ENCODE measurements at regions not wholly inside any gene's neighbourhood (a gene's known extent, or its start where the extent isn't known, plus 50 kb on each side); places are given as distances from the start of the nearest gene placed in this dataset.

DNA sequence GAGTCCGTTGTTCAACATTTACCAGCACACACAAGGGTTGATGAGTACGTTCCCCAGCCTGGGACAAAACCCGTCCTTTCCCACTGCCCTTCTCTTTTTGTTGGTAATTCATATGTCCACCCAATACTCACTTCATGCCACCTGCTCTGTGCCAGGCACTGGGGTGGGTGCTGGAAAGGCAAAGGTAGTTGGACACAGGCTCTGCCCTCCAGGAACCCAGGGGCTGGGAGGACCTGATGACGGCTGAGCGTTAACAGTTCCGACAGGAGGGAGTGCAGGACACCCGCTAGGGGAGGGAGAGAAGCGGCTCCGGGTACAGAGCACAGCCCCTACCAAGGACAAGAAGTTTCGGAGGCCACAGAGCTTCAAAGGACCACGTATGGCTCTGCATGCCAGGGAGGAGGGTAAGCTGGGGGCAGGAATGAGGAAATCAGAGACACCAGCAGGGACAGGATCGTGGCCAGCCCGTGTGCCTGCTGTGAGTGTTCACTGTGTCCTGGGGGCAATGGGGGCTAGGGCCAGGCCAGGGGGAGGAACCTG lies 134.1 kb upstream of the GPC1 start:
- H3K27ac ChIP-seq (ENCODE audit: low read depth, low read length): no peak overlapping the region
- no peaks in the 10 kb centered on the region for H3K4me1 ChIP-seq (ENCODE audit: insufficient read depth, low read length)
- no peaks in the 10 kb centered on the region for H3K36me3 ChIP-seq (ENCODE audit: insufficient read depth, low read length)
- H3K4me3 ChIP-seq (ENCODE audit: low read depth in 1 of 2, low read length in 2 of 2): no peak overlapping the region
- no peaks in the 10 kb centered on the region for H3K9me3 ChIP-seq (ENCODE audit: low read length)
- H3K9ac ChIP-seq (ENCODE audit: low read length): no peak overlapping the region
- no peaks in the 10 kb centered on the region for H3K27me3 ChIP-seq (ENCODE audit: control insufficient read depth in 1 of 2, insufficient read depth in 2 of 2, low read length in 2 of 2)

DNA sequence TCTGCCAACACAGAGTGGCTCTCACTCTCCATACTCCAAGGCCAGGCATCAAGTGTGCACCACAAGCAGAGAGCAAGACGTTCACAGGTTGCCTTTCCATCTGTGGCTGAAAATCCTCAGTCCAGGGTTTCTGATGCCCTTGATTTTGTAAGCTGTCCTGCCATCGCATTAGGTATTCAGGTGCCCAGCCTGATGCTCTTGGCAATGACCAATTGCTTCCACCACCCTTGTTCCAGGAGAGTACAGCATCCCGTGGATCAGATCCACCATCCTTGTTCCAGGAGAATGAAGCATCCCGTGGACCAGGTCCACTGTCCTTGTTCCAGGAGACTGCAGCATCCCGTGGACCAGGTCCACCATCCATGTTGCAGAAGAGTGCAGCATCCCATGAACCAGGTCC lies 133.4 kb upstream of the GPC1 start:
- no peaks in the 10 kb centered on the region for H3K4me1 ChIP-seq (ENCODE audit: insufficient read depth, low read length)
- no peak overlapping the region for H3K9ac ChIP-seq (ENCODE audit: low read length)
- no peaks in the 10 kb centered on the region for H3K27me3 ChIP-seq (ENCODE audit: control insufficient read depth in 1 of 2, insufficient read depth in 2 of 2, low read length in 2 of 2)
- no peak overlapping the region for H3K4me3 ChIP-seq (ENCODE audit: low read depth in 1 of 2, low read length in 2 of 2)
- H3K36me3 ChIP-seq (ENCODE audit: insufficient read depth, low read length): no peaks in the 10 kb centered on the region
- no peaks in the 10 kb centered on the region for H3K9me3 ChIP-seq (ENCODE audit: low read length)
- H3K27ac ChIP-seq (ENCODE audit: low read depth, low read length): no peak overlapping the region

GRCh38 chr2:240302933-240303595 lies 132.4 kb upstream of the GPC1 start:
- H3K27me3 ChIP-seq (ENCODE audit: control insufficient read depth in 1 of 2, insufficient read depth in 2 of 2, low read length in 2 of 2): no peaks in the 10 kb centered on the region
- H3K27ac ChIP-seq (ENCODE audit: low read depth, low read length): no peak overlapping the region
- H3K9ac ChIP-seq (ENCODE audit: low read length): no peak overlapping the region
- no peaks in the 10 kb centered on the region for H3K4me1 ChIP-seq (ENCODE audit: insufficient read depth, low read length)
- H3K9me3 ChIP-seq (ENCODE audit: low read length): no peaks in the 10 kb centered on the region
- H3K4me3 ChIP-seq (ENCODE audit: low read depth in 1 of 2, low read length in 2 of 2): no peak overlapping the region
- H3K36me3 ChIP-seq (ENCODE audit: insufficient read depth, low read length): no peaks in the 10 kb centered on the region

DNA sequence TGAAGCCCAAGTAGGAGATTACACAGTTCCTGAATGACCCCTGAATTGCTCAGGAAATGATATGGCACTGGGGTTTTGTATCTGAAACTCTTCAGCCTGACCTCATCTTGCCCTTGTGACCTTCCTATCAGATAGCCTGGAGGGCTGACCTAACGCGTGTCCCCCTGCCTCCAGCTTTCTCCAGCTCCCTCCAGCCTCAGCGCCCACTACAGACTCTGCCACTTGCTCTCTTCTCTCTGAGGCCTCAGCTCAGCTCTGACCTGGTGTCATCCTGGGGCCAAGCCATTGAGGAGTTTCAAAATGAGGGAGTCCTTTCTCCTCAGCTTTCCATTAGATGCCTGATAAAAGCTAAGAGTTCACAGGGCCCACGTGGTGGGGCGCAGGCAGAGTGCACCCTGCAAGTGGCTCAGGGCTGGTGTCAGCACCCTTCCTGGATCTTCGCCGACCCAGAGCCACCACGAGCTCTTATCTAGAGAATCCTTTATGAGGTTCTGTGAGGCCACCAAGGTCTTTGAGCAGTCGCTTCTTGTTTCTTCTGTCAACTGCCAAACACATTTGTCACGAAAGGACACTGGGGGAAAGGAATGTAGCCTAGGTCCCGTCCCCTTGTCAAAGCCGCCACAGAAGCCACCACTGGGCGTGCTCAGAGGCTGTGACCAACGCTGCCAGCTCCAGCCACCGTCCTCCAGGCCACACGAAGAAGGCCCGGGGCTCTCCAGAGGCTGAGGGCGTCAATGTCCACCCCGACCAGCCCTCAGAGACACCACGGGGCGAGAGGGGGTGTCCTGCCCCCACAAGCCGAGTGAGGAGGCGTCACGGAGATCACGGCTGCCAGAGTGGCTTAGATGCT lies 131.3 kb upstream of the GPC1 start:
- no peak overlapping the region for H3K4me3 ChIP-seq (ENCODE audit: low read depth in 1 of 2, low read length in 2 of 2)
- H3K9me3 ChIP-seq (ENCODE audit: low read length): no peaks in the 10 kb centered on the region
- H3K27me3 ChIP-seq (ENCODE audit: control insufficient read depth in 1 of 2, insufficient read depth in 2 of 2, low read length in 2 of 2): no peaks in the 10 kb centered on the region
- H3K4me1 ChIP-seq (ENCODE audit: insufficient read depth, low read length): no peaks in the 10 kb centered on the region
- H3K27ac ChIP-seq (ENCODE audit: low read depth, low read length): no peak overlapping the region
- no peak overlapping the region for H3K9ac ChIP-seq (ENCODE audit: low read length)
- no peaks in the 10 kb centered on the region for H3K36me3 ChIP-seq (ENCODE audit: insufficient read depth, low read length)

GRCh38 chr2:240304746-240305161 lies 130.7 kb upstream of the GPC1 start:
- Histone ChIP-seq H3K4me3 (ENCODE audit: low read depth in 1 of 2, low read length in 2 of 2) (no peak overlapping the region), H3K27me3 (ENCODE audit: control insufficient read depth in 1 of 2, insufficient read depth in 2 of 2, low read length in 2 of 2) (no peaks in the 10 kb centered on the region), H3K9ac (ENCODE audit: low read length) (no peak overlapping the region), H3K4me1 (ENCODE audit: insufficient read depth, low read length) (no peaks in the 10 kb centered on the region), H3K27ac (ENCODE audit: low read depth, low read length) (no peak overlapping the region), H3K36me3 (ENCODE audit: insufficient read depth, low read length) (no peaks in the 10 kb centered on the region), H3K9me3 (ENCODE audit: low read length) (no peaks in the 10 kb centered on the region)

DNA sequence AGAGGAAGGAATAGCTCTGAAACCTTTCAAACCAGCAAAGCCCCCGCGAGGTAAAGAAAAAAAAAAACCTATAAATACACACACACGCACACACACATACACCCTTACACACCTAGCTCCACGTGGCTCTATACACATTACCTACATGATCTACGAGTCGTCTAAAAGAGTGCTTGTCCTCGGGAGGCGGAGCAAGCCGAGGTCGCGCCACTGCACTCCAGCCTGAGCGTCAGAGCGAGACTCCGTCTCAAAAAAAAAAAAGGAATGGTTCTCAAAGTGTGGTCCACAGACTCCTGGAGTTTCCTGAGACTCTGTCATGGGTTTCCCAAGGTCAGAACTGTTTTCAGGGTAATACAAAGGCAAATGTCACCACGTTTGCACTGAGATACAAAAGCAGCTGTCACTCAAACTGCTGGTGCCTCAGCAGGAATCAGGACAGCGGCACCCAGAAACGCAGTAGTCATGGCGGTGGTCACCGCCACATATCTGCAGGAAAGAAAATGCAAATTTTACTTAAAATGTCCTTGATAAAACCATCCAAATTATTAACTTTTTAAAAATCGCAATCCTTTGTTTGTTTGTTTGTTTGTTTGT lies 130.0 kb upstream of the GPC1 start:
- Histone ChIP-seq H3K9ac (ENCODE audit: low read length) (no peak overlapping the region), H3K27ac (ENCODE audit: low read depth, low read length) (no peak overlapping the region), H3K36me3 (ENCODE audit: insufficient read depth, low read length) (no peaks in the 10 kb centered on the region), H3K4me3 (ENCODE audit: low read depth in 1 of 2, low read length in 2 of 2) (no peak overlapping the region), H3K27me3 (ENCODE audit: control insufficient read depth in 1 of 2, insufficient read depth in 2 of 2, low read length in 2 of 2) (no peaks in the 10 kb centered on the region), H3K9me3 (ENCODE audit: low read length) (no peaks in the 10 kb centered on the region), H3K4me1 (ENCODE audit: insufficient read depth, low read length) (no peaks in the 10 kb centered on the region)

GRCh38 chr2:240306185-240306584 lies 129.3 kb upstream of the GPC1 start:
- Histone ChIP-seq H3K4me1 (ENCODE audit: insufficient read depth, low read length) (no peaks in the 10 kb centered on the region), H3K27me3 (ENCODE audit: control insufficient read depth in 1 of 2, insufficient read depth in 2 of 2, low read length in 2 of 2) (no peaks in the 10 kb centered on the region), H3K36me3 (ENCODE audit: insufficient read depth, low read length) (no peaks in the 10 kb centered on the region), H3K9me3 (ENCODE audit: low read length) (no peaks in the 10 kb centered on the region), H3K27ac (ENCODE audit: low read depth, low read length) (no peak overlapping the region), H3K9ac (ENCODE audit: low read length) (no peak overlapping the region), H3K4me3 (ENCODE audit: low read depth in 1 of 2, low read length in 2 of 2) (no peak overlapping the region)

GRCh38 chr2:240308111-240308651 lies 127.3 kb upstream of the GPC1 start:
- H3K27me3 ChIP-seq (ENCODE audit: control insufficient read depth in 1 of 2, insufficient read depth in 2 of 2, low read length in 2 of 2): no peaks in the 10 kb centered on the region
- no peak overlapping the region for H3K27ac ChIP-seq (ENCODE audit: low read depth, low read length)
- H3K9me3 ChIP-seq (ENCODE audit: low read length): no peaks in the 10 kb centered on the region
- H3K4me1 ChIP-seq (ENCODE audit: insufficient read depth, low read length): no peaks in the 10 kb centered on the region
- H3K36me3 ChIP-seq (ENCODE audit: insufficient read depth, low read length): no peaks in the 10 kb centered on the region
- no peak overlapping the region for H3K9ac ChIP-seq (ENCODE audit: low read length)
- H3K4me3 ChIP-seq (ENCODE audit: low read depth in 1 of 2, low read length in 2 of 2): no peak overlapping the region

DNA sequence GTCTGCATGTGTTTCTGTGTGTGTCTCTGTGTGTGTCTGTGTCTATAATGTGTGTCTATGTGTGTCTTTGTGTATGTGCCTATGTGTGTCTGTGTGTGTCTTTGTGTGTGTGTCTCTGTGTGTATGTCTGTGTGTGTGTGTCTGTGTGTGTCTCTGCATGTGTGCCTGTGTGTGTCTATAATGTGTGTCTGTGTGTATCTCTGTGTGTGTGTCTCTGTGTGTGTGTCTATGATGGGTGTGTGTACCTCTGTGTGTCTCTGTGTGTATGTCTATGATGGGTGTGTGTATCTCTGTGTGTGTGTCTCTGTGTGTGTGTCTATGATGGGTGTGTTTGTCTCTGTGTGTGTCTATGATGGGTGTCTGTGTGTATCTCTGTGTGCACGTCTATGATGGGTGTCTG lies 126.2 kb upstream of the GPC1 start:
- Histone ChIP-seq H3K4me1 (ENCODE audit: insufficient read depth, low read length) (no peaks in the 10 kb centered on the region), H3K27me3 (ENCODE audit: control insufficient read depth in 1 of 2, insufficient read depth in 2 of 2, low read length in 2 of 2) (no peaks in the 10 kb centered on the region), H3K27ac (ENCODE audit: low read depth, low read length) (no peak overlapping the region), H3K9ac (ENCODE audit: low read length) (no peak overlapping the region), H3K36me3 (ENCODE audit: insufficient read depth, low read length) (no peaks in the 10 kb centered on the region), H3K9me3 (ENCODE audit: low read length) (no peaks in the 10 kb centered on the region), H3K4me3 (ENCODE audit: low read depth in 1 of 2, low read length in 2 of 2) (no peak overlapping the region)

DNA sequence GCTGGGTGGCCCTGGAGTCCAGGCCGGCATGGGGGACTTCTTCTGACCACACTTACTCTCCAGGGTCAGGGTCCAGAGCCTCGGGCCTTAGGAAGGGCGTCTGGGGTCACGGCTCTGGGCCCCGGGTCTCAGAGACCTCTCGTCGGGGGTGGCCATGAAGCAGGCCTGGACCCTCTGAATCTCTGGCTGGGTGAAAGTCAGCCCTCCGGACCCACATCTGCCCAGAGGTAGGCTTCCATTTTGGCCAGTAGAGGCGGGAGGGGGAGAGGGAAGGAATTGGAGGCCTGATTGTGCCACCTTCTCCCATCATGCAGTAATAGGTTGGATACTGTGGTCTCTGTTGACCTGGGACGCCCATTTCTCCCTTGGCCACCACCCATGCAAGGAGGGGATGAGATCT lies 125.3 kb upstream of the GPC1 start:
- H3K9ac ChIP-seq (ENCODE audit: low read length): no peak overlapping the region

DNA sequence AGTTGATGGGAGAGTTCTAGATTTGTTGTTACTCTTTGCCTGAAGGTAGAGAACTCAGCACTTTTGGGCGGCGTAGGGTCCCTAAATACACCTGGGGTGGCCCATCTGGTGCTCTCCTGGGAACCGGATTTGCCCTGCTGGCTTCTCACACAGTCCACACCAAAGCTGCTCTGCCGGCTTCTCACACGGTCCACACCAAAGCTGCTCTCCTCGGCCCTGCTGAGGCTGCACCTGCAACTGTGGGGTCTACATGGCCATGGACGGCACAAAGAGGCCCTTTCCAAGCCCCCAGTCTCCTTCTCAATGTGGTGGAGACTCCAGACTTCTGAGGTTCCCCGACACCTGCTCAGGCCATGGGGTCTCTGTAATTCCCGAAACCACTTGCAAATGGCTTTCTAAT lies 124.8 kb upstream of the GPC1 start:
- Histone ChIP-seq H3K27ac (ENCODE audit: low read depth, low read length) (no peak overlapping the region), H3K4me1 (ENCODE audit: insufficient read depth, low read length) (no peaks in the 10 kb centered on the region), H3K27me3 (ENCODE audit: control insufficient read depth in 1 of 2, insufficient read depth in 2 of 2, low read length in 2 of 2) (no peaks in the 10 kb centered on the region), H3K36me3 (ENCODE audit: insufficient read depth, low read length) (no peaks in the 10 kb centered on the region), H3K4me3 (ENCODE audit: low read depth in 1 of 2, low read length in 2 of 2) (no peak overlapping the region), H3K9me3 (ENCODE audit: low read length) (no peaks in the 10 kb centered on the region), H3K9ac (ENCODE audit: low read length) (no peak overlapping the region)

More for the DNA sequence above, 125.3 kb upstream of the GPC1 start:
- Histone ChIP-seq H3K27me3 (ENCODE audit: control insufficient read depth in 1 of 2, insufficient read depth in 2 of 2, low read length in 2 of 2) (no peaks in the 10 kb centered on the region), H3K4me3 (ENCODE audit: low read depth in 1 of 2, low read length in 2 of 2) (no peak overlapping the region), H3K9me3 (ENCODE audit: low read length) (no peaks in the 10 kb centered on the region), H3K4me1 (ENCODE audit: insufficient read depth, low read length) (no peaks in the 10 kb centered on the region), H3K27ac (ENCODE audit: low read depth, low read length) (no peak overlapping the region), H3K36me3 (ENCODE audit: insufficient read depth, low read length) (no peaks in the 10 kb centered on the region)

Measured in muscle layer of colon (tissue), 2 donors.